ENCODE measurements at regions not wholly inside any gene's neighbourhood (a gene's known extent, or its start where the extent isn't known, plus 50 kb on each side); places are given as distances from the start of the nearest gene placed in this dataset.

DNA sequence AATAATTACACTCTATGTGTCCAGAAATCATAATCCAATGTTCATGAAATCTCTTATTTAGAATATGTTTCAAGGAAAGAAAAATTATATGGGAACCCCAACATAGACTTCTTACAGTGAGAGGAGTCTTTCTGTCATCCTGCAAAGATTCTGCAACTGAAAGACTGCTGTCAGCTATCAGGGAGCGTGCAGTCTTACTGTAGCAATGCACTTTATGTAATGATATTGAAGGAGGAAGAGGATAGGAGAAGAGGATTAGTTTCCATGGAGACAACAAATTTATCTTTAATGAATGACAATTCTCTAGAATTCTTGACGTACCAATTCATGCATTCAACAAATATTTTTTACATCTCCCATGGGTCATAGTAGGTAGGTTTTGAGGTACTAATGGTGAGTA is 61.3 kb upstream of the MYT1L start:
- DNase-seq: no peak

DNA sequence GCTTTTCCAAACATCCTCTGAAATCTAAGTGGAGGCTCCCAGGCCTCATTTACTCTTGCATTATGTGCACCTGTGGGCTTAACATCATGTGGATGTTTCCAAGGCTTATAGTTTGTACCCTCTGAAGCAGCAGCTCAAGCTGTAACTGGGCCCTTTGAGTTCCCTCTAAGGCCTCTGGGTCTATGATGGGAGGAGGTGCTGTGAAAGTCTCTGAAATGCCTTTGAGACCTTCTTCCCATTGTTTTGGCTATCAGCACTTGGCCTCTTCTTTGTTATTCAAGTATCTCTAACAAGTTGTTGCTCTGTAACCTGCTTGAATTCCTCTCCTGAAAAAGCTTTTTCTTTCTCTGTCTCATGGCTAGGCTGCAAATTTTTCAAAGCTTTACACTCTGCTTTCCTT is 58.1 kb upstream of the MYT1L start:
- DNase-seq: no peak
